Islet precursor cell (in vitro differentiated cells): ENCODE measurements at regions not wholly inside any gene's neighbourhood (a gene's known extent, or its start where the extent isn't known, plus 50 kb on each side); places are given as distances from the start of the nearest gene placed in this dataset.
A peak's percentile ranks its signal among the peaks of the same experiment; 100 is the strongest.

Experiments used
- DNase-seq: peaks from one replicate; pipeline ENCODE4 v3.0.0-alpha.2; 2018

DNA sequence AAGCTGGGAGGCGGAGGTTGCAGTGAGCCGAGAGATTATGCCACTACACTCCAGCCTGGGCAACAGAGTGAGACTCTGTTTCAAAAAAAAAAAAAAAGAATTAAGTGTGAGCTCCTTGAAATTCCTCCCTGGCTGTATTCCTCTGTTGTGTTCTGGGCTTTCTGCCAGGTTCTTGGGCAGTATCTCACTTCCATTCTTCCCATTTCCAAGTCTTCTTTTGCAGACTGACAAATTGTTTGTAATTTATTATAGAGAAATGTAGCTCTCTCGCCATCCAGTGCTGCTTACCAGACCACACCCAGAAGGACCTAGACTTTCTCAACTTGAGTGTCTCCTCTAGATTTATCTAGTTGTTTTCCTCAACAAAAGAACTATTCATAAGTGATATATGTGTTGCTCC lies 105.0 kb upstream of the ADGRL2 start:
- no peak for DNase-seq

DNA sequence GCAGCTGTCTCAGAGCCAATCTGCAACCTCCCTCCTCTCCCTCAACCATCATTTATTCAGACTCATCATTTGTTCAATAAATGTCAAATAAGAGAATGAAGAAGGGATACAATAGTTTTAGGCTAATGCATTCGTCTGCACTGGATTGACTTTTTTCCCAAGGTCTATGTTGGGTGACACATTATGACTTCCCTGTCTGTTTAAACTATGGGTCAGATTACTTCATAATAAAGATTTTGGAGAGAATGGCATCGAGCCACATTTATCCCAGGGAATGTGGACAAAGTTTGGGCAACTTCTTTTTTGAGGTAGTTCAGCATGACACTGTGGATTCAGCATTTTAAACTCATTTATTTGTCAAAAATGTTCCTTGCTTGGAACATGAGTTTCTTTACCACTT lies 107.4 kb upstream of the ADGRL2 start:
- no peak for DNase-seq

DNA sequence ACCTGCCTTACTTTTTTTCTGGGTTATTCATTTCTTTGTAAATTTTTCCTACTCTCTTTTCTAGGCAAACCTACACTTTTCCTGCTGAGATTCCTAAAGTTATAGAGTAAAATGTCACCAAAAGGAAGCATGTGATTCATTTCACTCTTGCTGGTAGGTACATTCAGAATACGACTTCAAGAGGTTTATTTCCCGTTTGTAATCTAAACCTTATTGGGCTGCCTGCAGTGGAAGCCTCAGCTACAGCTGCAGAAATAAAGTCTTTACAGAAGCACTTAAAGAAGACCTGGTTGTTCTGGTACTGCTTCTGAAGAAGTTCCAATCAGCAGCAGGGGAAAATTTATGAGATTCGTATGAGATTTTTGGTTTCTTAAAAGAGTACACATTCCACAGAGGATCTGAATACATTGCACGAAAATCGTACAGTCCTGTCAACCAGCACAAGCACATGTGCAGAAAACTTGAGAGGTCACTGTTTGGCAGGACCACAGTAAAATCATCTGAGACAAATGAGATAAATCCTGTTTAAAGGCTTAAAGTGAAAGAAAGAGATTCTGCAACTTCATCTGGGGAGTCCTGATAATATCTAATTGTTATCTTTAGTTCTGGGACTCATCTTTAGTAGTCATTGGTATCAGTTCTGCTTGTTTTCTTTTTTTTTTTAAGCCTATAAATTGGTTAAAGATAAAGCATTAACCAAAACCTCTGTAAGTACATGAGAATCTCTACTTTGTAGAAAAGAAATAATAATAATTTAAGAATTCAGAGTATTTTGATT lies 109.9 kb upstream of the ADGRL2 start:
- DNase-seq, result no peak

GRCh38 chr1:81689531-81689941 lies 111.2 kb upstream of the ADGRL2 start:
- DNase-seq, result peak; percentile 77

DNA sequence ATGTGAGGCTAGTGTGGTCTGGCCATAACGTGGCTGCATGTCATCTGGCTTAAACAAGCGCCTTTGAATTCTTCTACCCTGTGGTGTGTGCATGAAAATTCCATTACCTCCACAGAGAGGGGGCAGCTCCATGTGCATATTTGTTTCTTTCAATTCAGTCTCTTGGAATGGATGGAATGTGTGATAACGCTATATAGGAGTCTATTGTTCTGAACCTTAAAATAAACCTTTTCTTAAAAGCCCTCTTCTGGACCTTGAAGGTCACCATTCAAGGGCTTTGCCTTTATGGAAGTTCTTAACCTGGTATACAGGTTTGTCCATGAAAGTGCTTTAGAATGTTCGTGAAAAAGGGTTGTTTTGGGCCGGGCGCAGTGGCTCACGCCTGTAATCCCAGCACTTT lies 118.2 kb upstream of the ADGRL2 start:
- peak; percentile 78 for DNase-seq

DNA sequence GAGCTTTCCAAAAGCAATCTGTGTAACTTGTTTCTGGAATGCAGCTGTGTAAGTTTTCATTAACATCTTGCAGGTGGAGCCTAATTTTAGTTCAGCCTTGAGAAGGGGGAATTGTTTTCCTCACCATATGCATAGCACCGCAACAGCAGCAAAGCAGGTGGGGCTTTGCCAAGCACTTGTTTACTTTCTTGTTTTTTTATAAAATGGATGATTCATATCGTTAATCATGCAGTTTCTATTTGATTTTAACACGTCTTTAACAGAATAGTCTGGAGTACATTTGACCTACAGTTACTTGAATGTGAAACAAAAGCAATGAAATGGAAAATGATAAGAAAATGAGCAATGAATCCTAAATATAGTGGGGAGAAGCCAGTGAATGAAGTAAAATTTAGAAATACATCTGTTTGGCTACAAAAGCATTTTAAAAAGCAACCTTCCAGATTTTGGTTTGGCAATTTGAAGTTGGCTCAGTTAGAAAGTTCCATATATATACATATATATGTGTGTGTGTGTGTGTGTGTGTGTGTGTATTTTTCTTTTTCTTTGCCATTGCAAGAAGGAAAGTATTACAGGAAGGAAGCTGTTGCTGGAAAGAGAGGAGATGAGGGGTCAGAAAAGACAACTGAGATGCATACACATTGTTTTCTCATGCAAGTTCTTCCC lies 119.0 kb upstream of the ADGRL2 start:
- no peak for DNase-seq

DNA sequence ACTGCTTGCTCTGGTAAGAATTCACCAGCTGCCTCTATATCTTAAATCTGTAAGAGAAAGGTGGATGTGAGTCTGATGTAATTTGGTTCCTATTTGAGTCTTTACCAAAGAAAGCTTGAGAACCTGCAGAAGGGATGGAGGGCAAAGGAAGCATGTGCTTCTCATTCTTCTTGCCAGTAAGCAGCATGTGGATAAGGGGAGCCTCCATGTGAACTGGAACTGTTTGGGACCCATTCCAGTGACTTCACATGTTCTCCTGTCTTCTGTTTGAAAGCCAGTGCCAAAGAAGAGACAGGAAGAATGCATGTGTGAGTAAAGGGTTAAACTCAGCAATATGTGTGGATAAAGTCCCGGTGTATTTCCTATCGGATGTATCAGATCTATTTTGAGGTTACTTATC lies 119.6 kb upstream of the ADGRL2 start:
- DNase-seq, result no peak

DNA sequence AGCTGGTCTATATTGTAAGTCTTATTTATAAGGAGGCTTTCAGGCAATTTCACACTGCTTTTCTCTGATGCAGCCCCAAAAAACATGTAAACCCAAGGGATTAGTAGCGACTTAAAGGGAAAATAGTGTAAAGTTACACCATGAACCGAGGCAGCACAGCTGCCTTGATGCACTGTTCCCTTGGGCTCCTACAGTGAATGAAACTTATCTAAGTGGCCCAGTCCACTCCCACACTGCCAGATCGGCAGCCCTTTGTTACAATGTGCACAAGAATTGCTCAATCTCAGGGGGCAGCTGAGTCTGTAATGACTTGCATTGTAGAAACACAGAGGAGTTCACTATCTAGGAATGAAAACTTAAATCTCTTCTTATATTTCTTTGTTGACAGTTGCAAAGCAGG lies 120.8 kb upstream of the ADGRL2 start:
- no peak for DNase-seq

GRCh38 chr1:81678779-81679178 lies 122.0 kb upstream of the ADGRL2 start:
- DNase-seq, result no peak

DNA sequence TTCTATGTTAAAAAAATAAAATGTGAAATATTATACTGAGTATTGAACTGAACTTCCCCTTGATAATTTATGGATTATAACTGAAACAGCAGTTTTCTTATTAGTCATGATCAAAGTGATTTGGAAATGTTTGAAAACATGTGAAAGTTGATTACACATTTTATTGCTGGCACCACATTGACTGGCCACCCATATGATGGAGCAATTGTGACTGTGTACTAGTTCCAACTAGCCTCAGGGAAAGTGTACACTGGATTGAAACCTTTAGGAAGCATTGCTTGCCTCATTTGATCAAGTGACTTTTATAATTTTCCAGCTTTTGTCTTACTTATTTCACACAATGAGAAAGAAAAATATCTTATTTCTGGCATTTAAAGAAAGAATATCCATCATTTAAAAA lies 128.0 kb upstream of the ADGRL2 start:
- no peak for DNase-seq

DNA sequence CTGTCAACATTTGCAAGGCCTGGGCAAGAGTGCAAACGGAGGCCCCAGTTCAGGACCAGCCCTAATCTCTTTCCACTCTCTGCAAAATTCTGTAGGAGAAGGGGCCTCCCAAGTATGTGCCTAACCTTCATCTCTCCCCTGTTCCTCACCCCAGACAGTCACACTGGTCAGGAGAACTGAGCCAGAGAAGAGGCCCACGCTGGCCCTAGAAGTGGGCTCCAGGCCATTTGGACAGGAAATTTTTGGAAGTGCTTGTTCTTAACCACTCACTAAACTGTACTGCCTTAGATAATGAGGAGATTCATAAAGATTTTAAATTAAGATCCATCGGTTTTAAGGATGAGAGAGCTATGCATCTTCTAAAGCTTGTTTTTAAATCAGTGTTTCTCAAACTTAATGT lies 129.7 kb upstream of the ADGRL2 start:
- DNase-seq, result no peak

GRCh38 chr1:81670286-81670685 lies 130.4 kb upstream of the ADGRL2 start:
- DNase-seq, result no peak

GRCh38 chr1:81666586-81666985 lies 134.1 kb upstream of the ADGRL2 start:
- DNase-seq, result no peak

GRCh38 chr1:81664341-81664740 lies 136.4 kb upstream of the ADGRL2 start:
- no peak for DNase-seq

DNA sequence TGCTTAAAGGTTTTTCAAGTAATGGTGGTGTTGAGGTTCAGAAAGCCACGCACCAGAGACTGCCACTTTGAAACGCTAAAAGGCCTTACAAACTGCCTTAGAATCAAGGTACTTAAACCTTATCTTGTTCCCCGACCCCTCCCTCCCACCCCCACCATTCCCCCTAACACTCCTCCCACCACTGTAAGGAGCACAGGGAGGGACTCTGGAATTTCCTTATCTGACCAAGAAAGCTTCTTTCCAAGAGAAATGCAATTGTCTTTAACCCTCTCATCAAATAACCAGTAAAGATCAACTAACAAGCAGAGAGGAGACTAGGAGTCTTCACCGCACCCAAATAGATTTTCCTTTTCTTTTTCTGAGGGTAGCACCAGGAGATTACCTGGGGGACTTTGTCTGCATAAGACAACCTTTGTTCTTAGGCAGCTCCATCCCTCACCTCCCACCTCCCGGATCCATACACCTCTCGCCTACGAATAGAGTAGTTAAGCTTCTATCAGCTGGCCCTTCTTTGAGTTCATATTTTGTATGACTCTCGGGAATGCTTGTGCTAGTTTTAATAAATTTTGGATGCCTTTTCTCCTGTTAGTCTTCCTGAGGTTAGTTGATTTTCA lies 137.7 kb upstream of the ADGRL2 start:
- DNase-seq, result peak; percentile 61

- peak; percentile 70 for DNase-seq
Observed at GRCh38 chr1:81660286-81660685, 140.4 kb upstream of the ADGRL2 start.

DNA sequence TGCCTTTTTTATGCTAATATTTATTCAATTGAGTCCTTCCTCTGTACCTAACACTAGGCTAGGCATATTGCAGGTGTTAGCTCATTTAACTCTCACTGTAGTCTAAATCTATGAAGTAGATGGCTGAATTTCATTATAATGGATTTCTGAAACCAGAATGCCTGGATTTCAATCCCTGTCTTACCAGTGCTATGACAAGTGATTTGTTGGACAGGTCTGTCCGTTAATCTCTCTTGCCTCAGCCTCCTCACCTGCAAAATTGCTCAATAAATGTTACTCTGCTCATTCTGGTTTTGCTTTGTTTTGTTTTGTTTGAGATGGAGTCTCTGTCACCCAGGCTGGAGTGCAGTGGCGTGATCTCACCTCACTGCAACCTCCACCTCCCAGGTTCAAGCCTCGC lies 146.1 kb upstream of the ADGRL2 start:
- DNase-seq, result no peak

DNA sequence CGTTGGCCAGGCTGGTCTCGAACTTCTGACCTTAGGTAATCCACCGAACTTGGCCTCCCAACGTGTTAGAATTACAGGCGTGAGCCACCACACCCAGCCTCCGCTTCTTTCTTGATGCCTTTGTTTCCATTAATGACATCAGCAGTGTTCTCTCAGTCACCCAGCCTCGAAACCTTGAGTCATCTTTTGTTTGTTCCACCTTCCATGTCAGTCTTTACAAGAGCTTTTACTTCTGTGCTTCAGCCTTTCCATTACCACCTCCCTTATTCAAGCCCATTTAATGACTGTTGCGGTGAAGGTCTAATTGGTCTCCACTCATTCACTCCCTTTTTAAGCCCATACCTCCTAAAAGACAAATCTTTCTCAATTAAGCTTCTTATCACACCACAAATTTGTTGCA lies 146.6 kb upstream of the ADGRL2 start:
- no peak for DNase-seq

- DNase-seq, result no peak
Observed at GRCh38 chr1:81650776-81651175, 150.0 kb upstream of the ADGRL2 start.

DNA sequence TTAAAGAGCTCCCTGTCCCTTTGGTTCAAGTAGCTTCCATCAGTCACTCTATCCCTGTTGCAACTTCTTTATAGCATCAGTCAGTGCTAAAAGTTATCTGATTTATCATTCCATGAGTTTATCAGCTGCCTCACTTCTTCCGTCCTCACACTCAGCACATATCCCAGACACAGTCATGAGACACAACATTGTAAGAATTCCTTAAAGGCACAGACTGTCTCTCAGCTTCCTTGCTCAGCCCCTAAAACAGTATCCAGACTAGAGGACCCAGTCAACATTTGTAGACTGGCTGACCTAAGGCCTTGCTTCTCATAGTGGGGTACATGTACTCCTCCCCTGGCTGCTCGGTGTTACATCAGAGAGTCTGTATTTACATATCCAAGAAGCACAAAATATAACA lies 164.9 kb upstream of the ADGRL2 start:
- DNase-seq, result peak; percentile 65

DNA sequence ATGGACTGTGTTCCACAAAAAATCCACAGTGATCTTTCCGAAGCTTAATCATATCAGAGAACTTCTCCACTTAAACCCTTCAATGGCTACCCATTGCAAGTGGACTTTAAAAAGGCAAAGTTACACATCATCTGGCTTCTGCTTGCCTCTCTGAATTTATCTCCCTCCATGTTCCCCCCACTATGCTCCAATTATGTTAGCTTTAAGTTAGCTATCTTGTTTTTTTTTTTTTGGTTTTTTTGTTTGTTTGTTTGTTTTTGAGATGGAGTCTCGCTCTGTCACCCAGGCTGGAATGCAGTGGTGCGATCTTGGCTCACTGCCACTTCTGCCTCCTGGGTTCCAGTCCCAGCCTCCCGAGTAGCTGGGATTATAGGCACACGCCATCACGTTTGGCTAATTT lies 166.4 kb upstream of the ADGRL2 start:
- no peak for DNase-seq

DNA sequence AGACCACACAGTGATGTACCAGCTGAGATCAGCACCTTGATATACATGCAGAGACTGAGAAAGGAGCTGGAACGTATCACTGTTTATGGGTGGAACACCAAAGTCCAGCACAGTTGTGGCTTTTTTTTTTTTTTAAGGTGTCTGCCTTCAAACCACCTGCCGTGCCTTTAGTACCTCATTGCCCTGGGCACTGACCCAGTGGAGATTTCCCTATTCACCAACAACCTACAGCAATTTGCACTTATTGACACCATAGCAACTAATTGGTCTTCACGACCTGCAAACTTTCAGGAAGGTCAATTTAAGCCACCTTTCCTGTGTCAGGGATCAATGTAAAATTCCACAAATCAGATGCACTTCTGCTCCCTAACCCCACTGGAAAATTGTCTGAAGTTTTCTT lies 181.6 kb upstream of the ADGRL2 start:
- no peak for DNase-seq

DNA sequence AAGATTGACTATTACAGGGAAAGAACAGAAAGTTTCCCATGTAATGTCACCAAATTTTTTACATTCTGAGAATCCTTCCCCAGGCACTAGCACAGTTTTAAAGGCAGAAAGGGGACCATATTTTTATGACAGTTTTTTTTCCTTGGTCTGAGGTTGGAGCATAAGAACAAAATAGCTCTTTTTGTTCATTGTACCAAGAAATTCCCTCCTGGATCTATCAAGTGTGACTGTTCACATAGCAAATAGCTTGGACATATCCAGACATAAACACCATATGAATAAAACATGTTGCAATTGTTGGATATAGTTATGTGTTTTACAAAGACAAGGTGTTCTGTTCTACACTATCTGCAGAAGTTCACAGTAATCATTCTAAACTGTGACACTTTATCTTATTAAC lies 182.4 kb upstream of the ADGRL2 start:
- no peak for DNase-seq

DNA sequence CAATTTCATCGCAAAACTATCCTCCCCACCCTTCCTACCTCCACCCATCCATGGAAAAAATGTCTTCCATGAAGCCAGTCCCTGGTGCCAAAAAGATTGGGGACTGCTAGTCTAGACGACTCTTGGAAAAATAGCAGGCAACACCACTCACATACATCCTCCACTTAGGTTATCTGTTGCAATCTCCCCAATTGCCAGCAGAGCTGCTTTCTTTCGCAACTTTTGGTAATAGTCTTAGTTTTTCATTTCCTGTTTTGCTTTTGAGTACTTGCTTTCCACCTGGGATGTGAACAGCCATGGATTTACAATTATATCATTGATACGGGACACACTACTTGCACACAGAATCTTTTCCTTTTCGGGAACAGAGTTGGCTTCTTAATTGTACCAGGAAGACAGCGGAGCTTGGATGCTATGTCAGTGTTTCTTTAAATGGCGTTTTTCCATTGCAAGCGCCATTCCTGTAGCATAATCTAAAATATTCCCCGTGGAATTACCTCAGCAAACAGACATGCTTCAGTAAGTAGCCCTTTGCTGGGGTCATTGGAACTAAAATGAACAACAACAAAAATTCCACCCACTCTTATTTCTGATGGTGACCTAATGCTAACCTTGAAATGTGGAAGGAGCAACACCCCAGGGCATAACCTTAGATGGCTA lies 183.3 kb upstream of the ADGRL2 start:
- no peak for DNase-seq
